ENCODE measurements at regions not wholly inside any gene's neighbourhood (a gene's known extent, or its start where the extent isn't known, plus 50 kb on each side); places are given as distances from the start of the nearest gene placed in this dataset.
"Not testable (repeated sequence)": the region's sequence is repeated elsewhere in the genome, so short reads cannot be mapped to it uniquely, and the experiment has no call there.

GRCh38 chr16:26508946-26509345, 557.8 kb upstream of the C16orf82 start:
- ATAC-seq; H3K36me3 Mint-ChIP-seq (ENCODE audit: low read depth): not testable (repeated sequence)
- peaks cover 18% of the 10 kb centered on the region for H3K27me3 Mint-ChIP-seq

GRCh38 chr16:26510924-26511323, 555.8 kb upstream of the C16orf82 start:
- H3K9me3 ChIP-seq (ENCODE audit: control insufficient read depth, low read length, poor library complexity, severe bottlenecking): no peaks in the 10 kb centered on the region
- Mint-ChIP-seq H3K4me1 (no peaks in the 10 kb centered on the region), H3K4me3 (no peak overlapping the region), H3K27me3 (peaks cover 22% of the 10 kb centered on the region), H3K27ac (no peak overlapping the region), H3K36me3 (ENCODE audit: low read depth) (no peaks in the 10 kb centered on the region)
- DNase-seq (no peak), ATAC-seq (no peak)

More at GRCh38 chr16:26508946-26509345, 557.8 kb upstream of the C16orf82 start:
- not testable (repeated sequence) for H3K27ac Mint-ChIP-seq; H3K9me3 ChIP-seq (ENCODE audit: control insufficient read depth, low read length, poor library complexity, severe bottlenecking); H3K4me1 Mint-ChIP-seq; H3K4me3 Mint-ChIP-seq; DNase-seq

- DNase-seq (no peak), ATAC-seq (no peak)
- H3K36me3 Mint-ChIP-seq (ENCODE audit: low read depth): no peaks in the 10 kb centered on the region
- no peak overlapping the region for H3K4me3 Mint-ChIP-seq
- peaks cover 27% of the 10 kb centered on the region for H3K27me3 Mint-ChIP-seq
- no peaks in the 10 kb centered on the region for H3K9me3 ChIP-seq (ENCODE audit: control insufficient read depth, low read length, poor library complexity, severe bottlenecking)
- H3K27ac Mint-ChIP-seq: no peak overlapping the region
- no peaks in the 10 kb centered on the region for H3K4me1 Mint-ChIP-seq
Observed at GRCh38 chr16:26511463-26511862, 555.3 kb upstream of the C16orf82 start.

- no peak for DNase-seq
Observed at GRCh38 chr16:26521626-26522025, 545.1 kb upstream of the C16orf82 start.

GRCh38 chr16:26524281-26524680, 542.4 kb upstream of the C16orf82 start:
- H3K9me3 ChIP-seq (ENCODE audit: control insufficient read depth, low read length, poor library complexity, severe bottlenecking): no peaks in the 10 kb centered on the region
- no peak overlapping the region for H3K4me3 Mint-ChIP-seq
- no peak for ATAC-seq
- H3K27me3 Mint-ChIP-seq: peaks cover 16% of the 10 kb centered on the region
- no peak for DNase-seq
- H3K4me1 Mint-ChIP-seq: no peaks in the 10 kb centered on the region
- no peaks in the 10 kb centered on the region for H3K36me3 Mint-ChIP-seq (ENCODE audit: low read depth)
- no peak overlapping the region for H3K27ac Mint-ChIP-seq

More at GRCh38 chr16:26521626-26522025, 545.1 kb upstream of the C16orf82 start:
- Mint-ChIP-seq H3K27me3 (peaks cover 20% of the 10 kb centered on the region), H3K4me1 (no peaks in the 10 kb centered on the region), H3K27ac (no peak overlapping the region), H3K36me3 (ENCODE audit: low read depth) (no peaks in the 10 kb centered on the region), H3K4me3 (no peak overlapping the region)
- no peak for ATAC-seq
- H3K9me3 ChIP-seq (ENCODE audit: control insufficient read depth, low read length, poor library complexity, severe bottlenecking): no peaks in the 10 kb centered on the region

- Mint-ChIP-seq H3K27ac (no peak overlapping the region), H3K4me3 (no peak overlapping the region), H3K4me1 (no peaks in the 10 kb centered on the region), H3K27me3 (peaks cover 16% of the 10 kb centered on the region), H3K36me3 (ENCODE audit: low read depth) (no peaks in the 10 kb centered on the region)
- no peaks in the 10 kb centered on the region for H3K9me3 ChIP-seq (ENCODE audit: control insufficient read depth, low read length, poor library complexity, severe bottlenecking)
- ATAC-seq: no peak
- no peak for DNase-seq
Observed at GRCh38 chr16:26524846-26525245, 541.9 kb upstream of the C16orf82 start.

GRCh38 chr16:26525856-26526255, 540.9 kb upstream of the C16orf82 start:
- no peak for ATAC-seq
- H3K4me3 Mint-ChIP-seq: no peak overlapping the region

GRCh38 chr16:26526633-26527032, 540.1 kb upstream of the C16orf82 start:
- DNase-seq (no peak), ATAC-seq (no peak)
- Mint-ChIP-seq H3K4me1 (no peaks in the 10 kb centered on the region), H3K27ac (no peak overlapping the region), H3K27me3 (peaks cover 16% of the 10 kb centered on the region), H3K36me3 (ENCODE audit: low read depth) (no peaks in the 10 kb centered on the region), H3K4me3 (no peak overlapping the region)
- H3K9me3 ChIP-seq (ENCODE audit: control insufficient read depth, low read length, poor library complexity, severe bottlenecking): no peaks in the 10 kb centered on the region

More at GRCh38 chr16:26525856-26526255, 540.9 kb upstream of the C16orf82 start:
- H3K36me3 Mint-ChIP-seq (ENCODE audit: low read depth): no peaks in the 10 kb centered on the region
- no peak for DNase-seq
- H3K27me3 Mint-ChIP-seq: peaks cover 16% of the 10 kb centered on the region
- no peaks in the 10 kb centered on the region for H3K9me3 ChIP-seq (ENCODE audit: control insufficient read depth, low read length, poor library complexity, severe bottlenecking)
- H3K27ac Mint-ChIP-seq: no peak overlapping the region
- H3K4me1 Mint-ChIP-seq: no peaks in the 10 kb centered on the region

- H3K27me3 Mint-ChIP-seq: peaks cover 7% of the 10 kb centered on the region
Observed at GRCh38 chr16:26530584-26531289, 536.0 kb upstream of the C16orf82 start.

GRCh38 chr16:26531290-26531730, 535.4 kb upstream of the C16orf82 start:
- Mint-ChIP-seq H3K4me1 (no peaks in the 10 kb centered on the region), H3K27ac (no peak overlapping the region), H3K4me3 (no peak overlapping the region), H3K27me3 (peaks cover 7% of the 10 kb centered on the region), H3K36me3 (ENCODE audit: low read depth) (no peaks in the 10 kb centered on the region)
- ATAC-seq (no peak), DNase-seq (no peak)
- H3K9me3 ChIP-seq (ENCODE audit: control insufficient read depth, low read length, poor library complexity, severe bottlenecking): no peaks in the 10 kb centered on the region

More at GRCh38 chr16:26530584-26531289, 536.0 kb upstream of the C16orf82 start:
- Mint-ChIP-seq H3K4me3 (no peak overlapping the region), H3K36me3 (ENCODE audit: low read depth) (no peaks in the 10 kb centered on the region), H3K4me1 (no peaks in the 10 kb centered on the region), H3K27ac (no peak overlapping the region)
- ATAC-seq (no peak), DNase-seq (no peak)
- H3K9me3 ChIP-seq (ENCODE audit: control insufficient read depth, low read length, poor library complexity, severe bottlenecking): no peaks in the 10 kb centered on the region

- H3K9me3 ChIP-seq (ENCODE audit: control insufficient read depth, low read length, poor library complexity, severe bottlenecking): no peaks in the 10 kb centered on the region
- ATAC-seq (no peak), DNase-seq (no peak)
- Mint-ChIP-seq H3K27me3 (peaks cover 7% of the 10 kb centered on the region), H3K36me3 (ENCODE audit: low read depth) (no peaks in the 10 kb centered on the region), H3K27ac (no peak overlapping the region), H3K4me1 (no peaks in the 10 kb centered on the region), H3K4me3 (no peak overlapping the region)
Observed at GRCh38 chr16:26532456-26532855, 534.3 kb upstream of the C16orf82 start.

- H3K27me3 Mint-ChIP-seq: no peaks in the 10 kb centered on the region
- ATAC-seq (no peak), DNase-seq (no peak)
- no peaks in the 10 kb centered on the region for H3K9me3 ChIP-seq (ENCODE audit: control insufficient read depth, low read length, poor library complexity, severe bottlenecking)
- no peak overlapping the region for H3K27ac Mint-ChIP-seq
- no peaks in the 10 kb centered on the region for H3K4me1 Mint-ChIP-seq
- no peak overlapping the region for H3K4me3 Mint-ChIP-seq
- no peaks in the 10 kb centered on the region for H3K36me3 Mint-ChIP-seq (ENCODE audit: low read depth)
Observed at GRCh38 chr16:26542198-26542597, 524.5 kb upstream of the C16orf82 start.

GRCh38 chr16:26546573-26546972, 520.2 kb upstream of the C16orf82 start:
- ATAC-seq (no peak), DNase-seq (no peak)
- H3K27me3 Mint-ChIP-seq: peaks cover under 1% of the 10 kb centered on the region
- H3K4me1 Mint-ChIP-seq: no peaks in the 10 kb centered on the region
- no peaks in the 10 kb centered on the region for H3K9me3 ChIP-seq (ENCODE audit: control insufficient read depth, low read length, poor library complexity, severe bottlenecking)
- no peak overlapping the region for H3K27ac Mint-ChIP-seq
- no peak overlapping the region for H3K4me3 Mint-ChIP-seq
- no peaks in the 10 kb centered on the region for H3K36me3 Mint-ChIP-seq (ENCODE audit: low read depth)

- H3K9me3 ChIP-seq (ENCODE audit: control insufficient read depth, low read length, poor library complexity, severe bottlenecking): no peaks in the 10 kb centered on the region
- Mint-ChIP-seq H3K27ac (no peak overlapping the region), H3K27me3 (peaks cover 10% of the 10 kb centered on the region), H3K4me3 (no peak overlapping the region), H3K4me1 (peaks cover 2% of the 10 kb centered on the region), H3K36me3 (ENCODE audit: low read depth) (no peaks in the 10 kb centered on the region)
- DNase-seq (no peak), ATAC-seq (no peak)
Observed at GRCh38 chr16:26547681-26548080, 519.0 kb upstream of the C16orf82 start.
